T-helper 2 cell treated with Interferon-gamma antibody and Interleukin-4, amounts not matched to agents 5 μg/mL and 100 μg/mL, for 36 hours (primary cell): ENCODE measurements at regions not wholly inside any gene's neighbourhood (a gene's known extent, or its start where the extent isn't known, plus 50 kb on each side); places are given as distances from the start of the nearest gene placed in this dataset.

Experiments
- DNase-seq: peaks from one replicate; pipeline ENCODE4 v3.0.0; 2021; ENCODE audit warnings: low spot score
- H3K27ac Mint-ChIP-seq: one replicate; pipeline ENCODE4 v1.8.0; 2021; ENCODE audit warnings: mild to moderate bottlenecking, mixed read lengths
- H3K27me3 Mint-ChIP-seq: one replicate; pipeline ENCODE4 v1.8.0; 2021; ENCODE audit warnings: low read depth, mixed read lengths
- H3K36me3 Mint-ChIP-seq: one replicate; pipeline ENCODE4 v1.8.0; 2021; ENCODE audit warnings: low read depth, mixed read lengths
- H3K4me1 Mint-ChIP-seq: one replicate; pipeline ENCODE4 v1.8.0; 2021; ENCODE audit warnings: low read depth, mixed read lengths
- H3K4me3 Mint-ChIP-seq: one replicate; pipeline ENCODE4 v1.8.0; 2022; ENCODE audit warnings: mild to moderate bottlenecking, moderate library complexity, mixed read lengths
- H3K9me3 Mint-ChIP-seq: one replicate; pipeline ENCODE4 v1.8.0; 2021; ENCODE audit warnings: mixed read lengths

DNA sequence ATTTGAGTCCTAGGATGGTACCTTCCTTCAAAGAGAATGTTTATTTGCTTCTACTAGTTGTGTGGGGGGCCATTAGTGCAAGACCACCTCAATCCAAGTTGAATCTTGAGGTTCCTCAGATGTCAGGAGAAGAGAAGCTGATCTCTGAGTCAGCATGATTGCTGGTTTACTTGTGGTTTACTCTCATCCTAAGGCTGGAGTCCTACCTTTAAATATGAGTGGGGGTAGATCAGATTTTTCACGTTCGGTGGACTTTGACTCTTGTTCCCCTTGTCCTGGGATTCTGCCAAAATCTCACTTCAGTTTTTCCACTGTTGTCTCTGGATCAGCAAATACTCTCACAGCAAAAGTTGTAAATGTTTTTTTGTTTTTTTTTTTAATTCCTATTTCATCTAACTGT, 84.6 kb upstream of the F13A1 start:
- Mint-ChIP-seq H3K4me1 (no peaks in the 10 kb centered on the region), H3K27me3 (peaks cover 3% of the 10 kb centered on the region), H3K27ac (no peak overlapping the region), H3K4me3 (no peak overlapping the region), H3K36me3 (no peaks in the 10 kb centered on the region), H3K9me3 (no peaks in the 10 kb centered on the region)
- DNase-seq: no peak

GRCh38 chr6:6405997-6406714, 85.7 kb upstream of the F13A1 start:
- Mint-ChIP-seq H3K27ac (no peak overlapping the region), H3K9me3 (no peaks in the 10 kb centered on the region), H3K4me3 (no peak overlapping the region), H3K27me3 (peaks cover 3% of the 10 kb centered on the region), H3K36me3 (no peaks in the 10 kb centered on the region), H3K4me1 (no peaks in the 10 kb centered on the region)
- no peak for DNase-seq

GRCh38 chr6:6406715-6407070, 86.2 kb upstream of the F13A1 start:
- H3K36me3 Mint-ChIP-seq: no peaks in the 10 kb centered on the region
- no peaks in the 10 kb centered on the region for H3K9me3 Mint-ChIP-seq

GRCh38 chr6:6407071-6407741, 86.7 kb upstream of the F13A1 start:
- Mint-ChIP-seq H3K4me3 (no peak overlapping the region), H3K9me3 (no peaks in the 10 kb centered on the region), H3K27me3 (peaks cover 5% of the 10 kb centered on the region), H3K27ac (no peak overlapping the region), H3K4me1 (no peaks in the 10 kb centered on the region), H3K36me3 (no peaks in the 10 kb centered on the region)
- no peak for DNase-seq

More at GRCh38 chr6:6406715-6407070, 86.2 kb upstream of the F13A1 start:
- Mint-ChIP-seq H3K27me3 (peaks cover 3% of the 10 kb centered on the region), H3K4me3 (no peak overlapping the region), H3K4me1 (no peaks in the 10 kb centered on the region), H3K27ac (no peak overlapping the region)
- DNase-seq: no peak

DNA sequence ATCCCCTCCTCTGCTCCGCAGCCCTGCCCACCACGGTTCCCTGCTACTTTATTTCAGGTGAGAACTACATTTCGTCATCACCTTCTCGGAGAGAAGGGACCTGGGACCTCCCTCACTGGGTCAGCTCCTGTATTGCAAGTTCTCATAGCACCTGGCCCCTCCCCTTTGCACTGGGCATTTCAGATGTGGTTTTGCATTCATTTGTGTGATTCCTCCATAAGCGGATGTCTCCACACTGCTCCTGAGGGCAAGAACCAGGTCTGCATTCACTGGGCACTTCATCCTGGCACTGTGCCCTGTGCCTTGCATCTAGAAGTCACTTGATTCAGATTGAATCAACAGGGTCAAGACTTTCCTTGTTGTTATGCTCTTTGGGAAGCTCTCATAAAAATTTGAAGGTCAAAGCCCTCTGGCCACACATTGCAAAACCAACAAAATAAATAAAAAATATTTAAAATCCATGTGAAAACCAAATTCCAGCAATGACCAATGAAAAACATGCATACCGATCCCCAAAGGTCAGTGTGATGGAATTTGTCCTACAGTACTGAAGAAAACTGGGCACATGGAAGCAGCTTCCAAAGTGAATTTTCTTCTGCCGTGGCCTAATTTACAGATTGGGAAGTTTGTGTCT, 89.1 kb upstream of the F13A1 start:
- H3K4me1 Mint-ChIP-seq: no peaks in the 10 kb centered on the region
- H3K9me3 Mint-ChIP-seq: no peaks in the 10 kb centered on the region
- peaks cover 6% of the 10 kb centered on the region for H3K27me3 Mint-ChIP-seq
- H3K27ac Mint-ChIP-seq: no peak overlapping the region
- no peak overlapping the region for H3K4me3 Mint-ChIP-seq
- no peaks in the 10 kb centered on the region for H3K36me3 Mint-ChIP-seq
- DNase-seq: no peak

DNA sequence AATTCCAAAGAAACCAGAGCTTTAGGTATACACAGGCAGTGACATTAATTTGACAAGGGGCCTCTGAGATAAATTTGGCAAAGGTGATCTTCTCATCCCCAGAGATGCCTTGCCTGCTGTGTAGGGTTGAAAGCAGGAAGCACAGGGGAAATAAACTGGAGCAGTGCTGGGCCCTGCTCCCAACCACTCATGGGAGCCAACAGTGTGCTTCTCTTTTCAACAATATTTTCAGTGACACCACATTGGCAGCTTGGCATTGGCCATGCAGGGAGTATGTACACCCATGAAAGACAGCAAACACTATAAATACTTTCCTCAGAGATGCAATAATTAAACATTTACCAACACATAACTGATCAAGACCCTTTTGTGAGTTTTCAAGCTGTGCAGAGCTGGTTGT, 90.7 kb upstream of the F13A1 start:
- no peak for DNase-seq
- Mint-ChIP-seq H3K27ac (no peak overlapping the region), H3K27me3 (peaks cover 8% of the 10 kb centered on the region), H3K36me3 (no peaks in the 10 kb centered on the region), H3K9me3 (no peaks in the 10 kb centered on the region), H3K4me3 (no peak overlapping the region), H3K4me1 (no peaks in the 10 kb centered on the region)

- H3K36me3 Mint-ChIP-seq: no peaks in the 10 kb centered on the region
- H3K9me3 Mint-ChIP-seq: no peaks in the 10 kb centered on the region
- DNase-seq: no peak
- H3K27ac Mint-ChIP-seq: no peak overlapping the region
- no peaks in the 10 kb centered on the region for H3K4me1 Mint-ChIP-seq
- no peak overlapping the region for H3K4me3 Mint-ChIP-seq
- peaks cover 9% of the 10 kb centered on the region for H3K27me3 Mint-ChIP-seq
Measured at GRCh38 chr6:6412221-6412620, 91.8 kb upstream of the F13A1 start.

DNA sequence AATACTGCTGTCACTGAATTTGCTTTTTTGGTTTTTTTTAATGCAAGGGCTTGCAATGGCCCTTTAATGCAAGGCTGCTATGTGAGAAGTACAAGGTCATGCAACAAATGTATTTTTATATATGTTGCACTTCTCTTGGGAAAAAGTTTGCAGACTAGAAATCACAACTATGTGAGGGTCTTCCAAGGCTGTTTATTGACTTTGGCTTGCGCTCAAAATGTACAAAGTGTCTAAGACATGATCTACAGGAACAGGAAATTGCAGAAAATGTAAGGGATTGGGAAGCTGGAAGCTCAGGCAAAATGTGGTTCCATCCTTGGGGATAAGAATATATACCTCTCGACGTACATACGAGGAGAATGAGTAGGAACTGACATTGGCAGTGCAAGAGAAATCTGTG, 92.2 kb upstream of the F13A1 start:
- no peaks in the 10 kb centered on the region for H3K36me3 Mint-ChIP-seq
- DNase-seq: no peak
- no peaks in the 10 kb centered on the region for H3K9me3 Mint-ChIP-seq
- H3K27ac Mint-ChIP-seq: no peak overlapping the region
- H3K4me1 Mint-ChIP-seq: no peaks in the 10 kb centered on the region
- peaks cover 9% of the 10 kb centered on the region for H3K27me3 Mint-ChIP-seq
- H3K4me3 Mint-ChIP-seq: no peak overlapping the region

DNA sequence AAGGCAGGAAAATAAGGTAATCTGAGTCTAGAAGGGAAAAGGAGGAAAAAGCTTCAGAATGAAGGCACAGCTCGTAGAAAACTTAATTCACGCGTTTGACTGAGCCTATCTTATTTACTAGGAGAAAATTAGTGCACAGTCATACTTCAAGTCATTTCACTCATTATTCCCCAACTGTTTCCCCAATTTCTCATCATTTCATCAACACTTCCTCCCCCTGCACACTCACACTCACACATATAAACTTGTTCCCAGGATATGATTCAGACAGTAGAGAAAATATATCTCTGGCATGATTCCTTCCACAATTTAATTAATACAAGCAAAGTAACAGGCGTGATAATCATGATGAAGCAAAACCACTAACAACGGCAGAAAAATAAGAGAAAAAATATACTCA, 94.5 kb upstream of the F13A1 start:
- H3K27ac Mint-ChIP-seq: no peak overlapping the region
- no peaks in the 10 kb centered on the region for H3K9me3 Mint-ChIP-seq
- peaks cover 5% of the 10 kb centered on the region for H3K27me3 Mint-ChIP-seq
- H3K4me1 Mint-ChIP-seq: no peaks in the 10 kb centered on the region
- H3K36me3 Mint-ChIP-seq: no peaks in the 10 kb centered on the region
- H3K4me3 Mint-ChIP-seq: no peak overlapping the region
- no peak for DNase-seq

DNA sequence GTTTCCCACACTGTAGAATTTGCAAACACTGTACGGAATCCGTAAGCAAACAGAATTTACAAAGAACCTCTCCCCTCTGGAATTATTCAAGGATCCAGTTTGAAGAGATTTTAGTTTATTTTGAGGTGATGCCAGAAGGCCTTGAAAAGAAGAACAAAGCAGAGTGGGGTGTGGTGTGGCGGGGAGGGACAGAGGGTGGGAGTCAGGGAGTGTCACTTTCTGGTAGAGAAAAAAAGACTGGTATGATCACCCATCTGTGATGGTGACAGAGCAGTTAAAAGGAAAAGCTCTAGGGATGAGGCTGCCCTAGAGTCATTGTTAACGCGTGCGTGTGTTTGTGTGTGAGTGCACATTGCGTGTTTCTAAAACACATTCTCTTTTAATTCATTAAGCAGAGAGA, 97.0 kb upstream of the F13A1 start:
- Mint-ChIP-seq H3K9me3 (no peaks in the 10 kb centered on the region), H3K4me1 (no peaks in the 10 kb centered on the region), H3K4me3 (no peak overlapping the region), H3K27me3 (peaks cover 2% of the 10 kb centered on the region), H3K27ac (no peak overlapping the region), H3K36me3 (no peaks in the 10 kb centered on the region)
- no peak for DNase-seq

DNA sequence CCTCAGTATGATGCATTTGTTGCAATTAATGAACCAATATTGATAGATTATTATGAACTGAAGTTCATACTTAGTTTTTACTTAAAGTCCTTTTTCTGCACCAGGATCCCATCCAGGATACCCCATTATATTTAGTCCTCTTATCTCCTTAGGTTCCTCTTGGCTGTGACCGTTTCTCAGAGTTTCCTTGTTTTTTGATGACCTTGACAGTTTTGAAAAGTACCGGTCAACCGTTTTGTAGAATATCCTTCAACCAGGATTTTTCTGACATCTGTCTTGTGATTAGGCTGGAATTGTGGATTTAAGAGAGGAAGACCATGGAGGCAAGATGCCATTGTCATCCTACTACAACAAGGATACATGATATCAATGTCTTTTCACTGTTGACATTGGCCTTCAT, 98.0 kb upstream of the F13A1 start:
- Mint-ChIP-seq H3K9me3 (peaks cover 4% of the 10 kb centered on the region), H3K4me3 (no peak overlapping the region), H3K4me1 (no peaks in the 10 kb centered on the region), H3K27me3 (peaks cover 2% of the 10 kb centered on the region), H3K36me3 (no peaks in the 10 kb centered on the region), H3K27ac (no peak overlapping the region)
- no peak for DNase-seq

- Mint-ChIP-seq H3K27me3 (peaks cover 2% of the 10 kb centered on the region), H3K4me1 (no peaks in the 10 kb centered on the region), H3K36me3 (no peaks in the 10 kb centered on the region), H3K4me3 (no peak overlapping the region), H3K9me3 (peaks cover 14% of the 10 kb centered on the region), H3K27ac (no peak overlapping the region)
- DNase-seq: no peak
Measured at GRCh38 chr6:6420107-6420506, 99.6 kb upstream of the F13A1 start.

GRCh38 chr6:6434151-6434550, 113.7 kb upstream of the F13A1 start:
- no peak for DNase-seq
- Mint-ChIP-seq H3K4me1 (no peaks in the 10 kb centered on the region), H3K27me3 (peaks cover 3% of the 10 kb centered on the region), H3K36me3 (no peaks in the 10 kb centered on the region), H3K4me3 (no peak overlapping the region), H3K27ac (no peak overlapping the region), H3K9me3 (peaks cover 5% of the 10 kb centered on the region)

DNA sequence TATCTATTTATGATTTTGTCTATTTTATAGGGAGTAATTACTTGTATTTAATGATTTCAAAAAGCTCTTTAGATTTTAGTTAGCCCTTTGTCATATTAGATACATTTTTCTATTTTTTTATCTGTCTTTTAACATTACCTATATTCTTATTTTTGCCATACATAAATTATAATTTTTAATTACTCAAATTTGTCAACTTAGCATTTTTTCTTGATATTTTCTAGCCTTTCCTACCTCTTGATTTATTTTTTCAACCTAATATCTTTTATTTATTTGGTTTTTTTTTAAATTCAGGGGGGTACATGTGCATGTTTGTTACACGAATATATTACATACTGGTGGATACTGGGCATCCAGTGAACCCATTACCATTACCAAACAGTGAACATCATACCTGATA, 114.3 kb upstream of the F13A1 start:
- Mint-ChIP-seq H3K4me1 (no peaks in the 10 kb centered on the region), H3K27ac (no peak overlapping the region), H3K36me3 (no peaks in the 10 kb centered on the region), H3K27me3 (peaks cover 3% of the 10 kb centered on the region), H3K9me3 (peaks cover 5% of the 10 kb centered on the region), H3K4me3 (no peak overlapping the region)
- DNase-seq: no peak
